ENCODE measurements at regions not wholly inside any gene's neighbourhood (a gene's known extent, or its start where the extent isn't known, plus 50 kb on each side); places are given as distances from the start of the nearest gene placed in this dataset.

DNA sequence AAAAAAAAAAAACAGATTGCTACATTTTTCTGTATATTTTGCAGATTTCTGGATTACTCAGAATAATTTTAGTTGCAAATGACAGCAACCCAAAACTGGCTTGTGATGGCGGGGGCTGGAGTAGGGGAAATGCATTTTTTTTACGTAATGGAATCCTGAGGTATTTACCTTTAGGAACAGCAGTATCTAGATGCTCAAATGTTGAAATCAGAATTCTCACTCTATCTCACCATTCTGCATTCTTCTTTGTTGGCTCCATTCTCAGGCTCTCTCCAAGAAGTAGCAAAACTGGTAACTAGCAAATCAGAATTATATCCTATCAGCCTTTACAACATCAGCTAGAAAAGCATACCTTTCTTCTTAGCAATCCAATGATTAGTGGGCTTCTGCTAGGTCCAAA is 554.3 kb downstream of the PRELID2 start:
- TF ChIP-seq, protein P1, sequence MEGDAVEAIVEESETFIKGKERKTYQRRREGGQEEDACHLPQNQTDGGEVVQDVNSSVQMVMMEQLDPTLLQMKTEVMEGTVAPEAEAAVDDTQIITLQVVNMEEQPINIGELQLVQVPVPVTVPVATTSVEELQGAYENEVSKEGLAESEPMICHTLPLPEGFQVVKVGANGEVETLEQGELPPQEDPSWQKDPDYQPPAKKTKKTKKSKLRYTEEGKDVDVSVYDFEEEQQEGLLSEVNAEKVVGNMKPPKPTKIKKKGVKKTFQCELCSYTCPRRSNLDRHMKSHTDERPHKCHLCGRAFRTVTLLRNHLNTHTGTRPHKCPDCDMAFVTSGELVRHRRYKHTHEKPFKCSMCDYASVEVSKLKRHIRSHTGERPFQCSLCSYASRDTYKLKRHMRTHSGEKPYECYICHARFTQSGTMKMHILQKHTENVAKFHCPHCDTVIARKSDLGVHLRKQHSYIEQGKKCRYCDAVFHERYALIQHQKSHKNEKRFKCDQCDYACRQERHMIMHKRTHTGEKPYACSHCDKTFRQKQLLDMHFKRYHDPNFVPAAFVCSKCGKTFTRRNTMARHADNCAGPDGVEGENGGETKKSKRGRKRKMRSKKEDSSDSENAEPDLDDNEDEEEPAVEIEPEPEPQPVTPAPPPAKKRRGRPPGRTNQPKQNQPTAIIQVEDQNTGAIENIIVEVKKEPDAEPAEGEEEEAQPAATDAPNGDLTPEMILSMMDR (IDR thresholded peaks at IDR 0.05; ENCODE audit: insufficient read depth, low read depth, low read length): no peak
- no peak for TF ChIP-seq EZH2 (IDR thresholded peaks at IDR 0.05; ENCODE audit: insufficient read depth, low read length)

Measured in astrocyte (in vitro differentiated cells and primary cell).